Neural cell (in vitro differentiated cells): ENCODE measurements at regions not wholly inside any gene's neighbourhood (a gene's known extent, or its start where the extent isn't known, plus 50 kb on each side); places are given as distances from the start of the nearest gene placed in this dataset.

ENCODE experiments used
- H2AFZ ChIP-seq: fragments of 200-600, 300-800 bp; sonication (generic), shearing (Covaris generic); 2 replicates; pipeline ENCODE4 v1.6.0; 2014; ENCODE audit warnings: low read depth, mild to moderate bottlenecking, antibody characterized with exemption, low read length, moderate library complexity
- H3F3A ChIP-seq: fragments of 200-600 bp; shearing (Covaris generic); 2 replicates; pipeline ENCODE4 v1.6.1; 2016; ENCODE audit warnings: mild to moderate bottlenecking, moderate library complexity, mixed read lengths, antibody characterized with exemption, low read length; ENCODE audit not compliant: insufficient read depth, poor library complexity, severe bottlenecking
- H3K27ac ChIP-seq: fragments of 200-600, 300-800 bp; sonication (generic), shearing (Covaris generic); 2 replicates; pipeline ENCODE4 v1.5.1; 2014; ENCODE audit warnings: mild to moderate bottlenecking, low read length, moderate library complexity
- H3K27me3 ChIP-seq: fragments of 300-800, 200-600 bp; sonication (generic), shearing (Covaris generic); 2 replicates; pipeline ENCODE4 v1.6.0; 2014; ENCODE audit warnings: mild to moderate bottlenecking, low read depth, low read length, moderate library complexity; ENCODE audit not compliant: insufficient read depth
- H3K36me3 ChIP-seq: fragments of 300-800, 200-600 bp; sonication (generic), shearing (Covaris generic); 2 replicates; pipeline ENCODE4 v1.5.1; 2014; ENCODE audit warnings: mild to moderate bottlenecking, antibody characterized with exemption, low read length, moderate library complexity; ENCODE audit not compliant: insufficient read depth
- H3K4me2 ChIP-seq: fragments of 300-800, 200-600 bp; sonication (generic), shearing (Covaris generic); 2 replicates; pipeline ENCODE4 v1.6.0; 2014; ENCODE audit warnings: mild to moderate bottlenecking, low read length
- H3K4me3 ChIP-seq: fragments of 300-800, 200-600 bp; sonication (generic), shearing (Covaris generic); 2 replicates; pipeline ENCODE4 v1.5.1; 2014; ENCODE audit warnings: mild to moderate bottlenecking, low read length, moderate library complexity
- H3K79me2 ChIP-seq: fragments of 200-600 bp; shearing (Covaris generic); replicated peaks from 2 replicates; pipeline ENCODE4 v1.6.0; 2014; ENCODE audit warnings: mild to moderate bottlenecking, low read length, moderate library complexity; ENCODE audit not compliant: insufficient read depth
- H3K9ac ChIP-seq: fragments of 300-800, 200-600 bp; sonication (generic), shearing (Covaris generic); 2 replicates; pipeline ENCODE4 v1.6.1; 2016; ENCODE audit warnings: mild to moderate bottlenecking, low read length, mixed read lengths
- H3K9me2 ChIP-seq: fragments of 200-600 bp; shearing (Covaris generic); 2 replicates; pipeline ENCODE4 v1.6.1; 2016; ENCODE audit warnings: mild to moderate bottlenecking, low read length, mixed read lengths; ENCODE audit not compliant: insufficient read depth
- H3K9me3 ChIP-seq: fragments of 200-600, 300-800 bp; sonication (generic), shearing (Covaris generic); 2 replicates; pipeline ENCODE4 v1.6.1; 2016; ENCODE audit warnings: mild to moderate bottlenecking, mixed run types, low read length, moderate library complexity, mixed read lengths
- H4K20me1 ChIP-seq: fragments of 200-600 bp; shearing (Covaris generic); 2 replicates; pipeline ENCODE4 v1.6.1; 2016; ENCODE audit warnings: mild to moderate bottlenecking, mixed run types; ENCODE audit not compliant: insufficient read depth
- EP300 ChIP-seq: fragments of 450-650 bp; conservative IDR thresholded peaks from 2 replicates; pipeline ENCODE4 v1.6.1; 2014; ENCODE audit warnings: antibody characterized with exemption, mild to moderate bottlenecking, moderate library complexity; ENCODE audit not compliant: poor library complexity, severe bottlenecking
- EZH2 ChIP-seq: fragments of 200-600, 300-800 bp; shearing (Covaris generic), sonication (generic); IDR thresholded peaks from 2 replicates; pipeline ENCODE4 v1.6.1; 2014; ENCODE audit warnings: antibody characterized with exemption, low read length, borderline replicate concordance, mild to moderate bottlenecking; ENCODE audit not compliant: insufficient read depth, poor library complexity, severe bottlenecking
- MXI1 ChIP-seq: fragments of 450-650 bp; conservative IDR thresholded peaks from 2 replicates; pipeline ENCODE4 v1.6.1; 2014; ENCODE audit warnings: antibody characterized with exemption, mild to moderate bottlenecking; ENCODE audit not compliant: poor library complexity, severe bottlenecking
- POLR2AphosphoS5 ChIP-seq: IDR thresholded peaks from 2 replicates; pipeline ENCODE4 v1.6.1; 2012
- RAD21 ChIP-seq: fragments of 450-650 bp; conservative IDR thresholded peaks from 2 replicates; pipeline ENCODE4 v1.6.1; 2014; ENCODE audit warnings: antibody characterized with exemption, mild to moderate bottlenecking, moderate library complexity
- SMC3 ChIP-seq: fragments of 450-650 bp; conservative IDR thresholded peaks from 2 replicates; pipeline ENCODE4 v1.6.1; 2014; ENCODE audit warnings: antibody characterized with exemption, mild to moderate bottlenecking, moderate library complexity; ENCODE audit not compliant: poor library complexity
- TAF1 ChIP-seq: IDR thresholded peaks from 2 replicates; pipeline ENCODE4 v1.6.1; 2012; ENCODE audit warnings: low read depth
- TF ChIP-seq, protein P1 (sequence below): fragments of 450-650 bp; IDR thresholded peaks from 2 replicates; pipeline ENCODE4 v1.5.1; 2014; ENCODE audit warnings: antibody characterized with exemption, mild to moderate bottlenecking, moderate library complexity; ENCODE audit not compliant: poor library complexity, severe bottlenecking
- TF ChIP-seq, protein P2 (sequence below): IDR thresholded peaks from 2 replicates; pipeline ENCODE4 v1.6.1; 2012; ENCODE audit warnings: borderline replicate concordance

DNA sequence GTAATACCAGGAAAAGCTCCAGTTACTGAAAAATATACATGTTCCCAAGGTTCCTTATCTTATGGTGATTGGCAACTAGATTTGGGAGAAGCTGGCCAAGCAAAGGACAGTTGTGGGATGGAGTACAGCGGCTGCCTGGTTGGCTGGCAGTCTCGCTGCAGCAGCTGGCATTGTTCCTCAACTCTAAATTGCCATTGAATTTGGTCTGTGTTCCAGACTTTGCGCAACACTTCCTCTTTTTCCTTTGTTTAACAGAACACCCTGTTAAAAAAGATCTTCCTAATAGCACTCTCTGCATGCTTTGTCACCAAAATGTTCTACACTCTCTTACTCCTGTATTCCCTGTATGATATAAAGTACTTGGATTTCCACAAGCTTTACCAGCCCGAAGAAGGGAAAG, 420.6 kb upstream of the RBMS3 start:
- Histone ChIP-seq H3K9ac (no peak overlapping the region), H3K9me2 (no peaks in the 10 kb centered on the region), H3K4me2 (no peak overlapping the region), H3K27ac (no peak overlapping the region), H3K79me2 (no peaks in the 10 kb centered on the region), H4K20me1 (no peaks in the 10 kb centered on the region), H3F3A (no peaks in the 10 kb centered on the region), H3K4me3 (no peak overlapping the region), H3K36me3 (no peaks in the 10 kb centered on the region), H3K9me3 (no peaks in the 10 kb centered on the region), H3K27me3 (no peaks in the 10 kb centered on the region), H2AFZ (no peak overlapping the region)
- no peak for TF ChIP-seq POLR2AphosphoS5
- no peak for TF ChIP-seq MXI1

DNA sequence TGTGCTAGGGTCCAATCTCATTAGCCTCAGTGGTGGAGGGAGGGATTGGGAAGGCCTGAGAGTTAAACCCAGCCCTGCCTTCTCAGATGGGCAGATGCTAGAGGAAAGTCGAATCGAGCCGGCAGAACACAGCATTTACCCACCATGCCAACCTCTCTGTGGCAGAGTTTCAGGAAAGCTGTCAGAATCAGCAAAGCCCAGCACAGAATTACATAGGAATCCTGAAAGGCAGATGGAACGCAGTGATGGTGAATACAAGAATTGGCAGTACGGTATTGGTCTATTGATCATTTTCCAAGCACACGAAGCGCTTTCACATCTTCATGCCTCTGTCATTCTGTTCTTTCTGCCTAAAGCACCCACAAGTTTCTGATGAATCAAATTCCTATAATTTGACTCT, 417.7 kb upstream of the RBMS3 start:
- H3K9me2 ChIP-seq, result no peaks in the 10 kb centered on the region
- no peak overlapping the region for H3K9ac ChIP-seq
- H3K4me2 ChIP-seq, result no peak overlapping the region
- no peaks in the 10 kb centered on the region for H3K79me2 ChIP-seq
- TF ChIP-seq, protein P1, sequence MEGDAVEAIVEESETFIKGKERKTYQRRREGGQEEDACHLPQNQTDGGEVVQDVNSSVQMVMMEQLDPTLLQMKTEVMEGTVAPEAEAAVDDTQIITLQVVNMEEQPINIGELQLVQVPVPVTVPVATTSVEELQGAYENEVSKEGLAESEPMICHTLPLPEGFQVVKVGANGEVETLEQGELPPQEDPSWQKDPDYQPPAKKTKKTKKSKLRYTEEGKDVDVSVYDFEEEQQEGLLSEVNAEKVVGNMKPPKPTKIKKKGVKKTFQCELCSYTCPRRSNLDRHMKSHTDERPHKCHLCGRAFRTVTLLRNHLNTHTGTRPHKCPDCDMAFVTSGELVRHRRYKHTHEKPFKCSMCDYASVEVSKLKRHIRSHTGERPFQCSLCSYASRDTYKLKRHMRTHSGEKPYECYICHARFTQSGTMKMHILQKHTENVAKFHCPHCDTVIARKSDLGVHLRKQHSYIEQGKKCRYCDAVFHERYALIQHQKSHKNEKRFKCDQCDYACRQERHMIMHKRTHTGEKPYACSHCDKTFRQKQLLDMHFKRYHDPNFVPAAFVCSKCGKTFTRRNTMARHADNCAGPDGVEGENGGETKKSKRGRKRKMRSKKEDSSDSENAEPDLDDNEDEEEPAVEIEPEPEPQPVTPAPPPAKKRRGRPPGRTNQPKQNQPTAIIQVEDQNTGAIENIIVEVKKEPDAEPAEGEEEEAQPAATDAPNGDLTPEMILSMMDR, result no peak
- no peak for TF ChIP-seq POLR2AphosphoS5
- no peak for TF ChIP-seq MXI1
- TF ChIP-seq, protein P2, sequence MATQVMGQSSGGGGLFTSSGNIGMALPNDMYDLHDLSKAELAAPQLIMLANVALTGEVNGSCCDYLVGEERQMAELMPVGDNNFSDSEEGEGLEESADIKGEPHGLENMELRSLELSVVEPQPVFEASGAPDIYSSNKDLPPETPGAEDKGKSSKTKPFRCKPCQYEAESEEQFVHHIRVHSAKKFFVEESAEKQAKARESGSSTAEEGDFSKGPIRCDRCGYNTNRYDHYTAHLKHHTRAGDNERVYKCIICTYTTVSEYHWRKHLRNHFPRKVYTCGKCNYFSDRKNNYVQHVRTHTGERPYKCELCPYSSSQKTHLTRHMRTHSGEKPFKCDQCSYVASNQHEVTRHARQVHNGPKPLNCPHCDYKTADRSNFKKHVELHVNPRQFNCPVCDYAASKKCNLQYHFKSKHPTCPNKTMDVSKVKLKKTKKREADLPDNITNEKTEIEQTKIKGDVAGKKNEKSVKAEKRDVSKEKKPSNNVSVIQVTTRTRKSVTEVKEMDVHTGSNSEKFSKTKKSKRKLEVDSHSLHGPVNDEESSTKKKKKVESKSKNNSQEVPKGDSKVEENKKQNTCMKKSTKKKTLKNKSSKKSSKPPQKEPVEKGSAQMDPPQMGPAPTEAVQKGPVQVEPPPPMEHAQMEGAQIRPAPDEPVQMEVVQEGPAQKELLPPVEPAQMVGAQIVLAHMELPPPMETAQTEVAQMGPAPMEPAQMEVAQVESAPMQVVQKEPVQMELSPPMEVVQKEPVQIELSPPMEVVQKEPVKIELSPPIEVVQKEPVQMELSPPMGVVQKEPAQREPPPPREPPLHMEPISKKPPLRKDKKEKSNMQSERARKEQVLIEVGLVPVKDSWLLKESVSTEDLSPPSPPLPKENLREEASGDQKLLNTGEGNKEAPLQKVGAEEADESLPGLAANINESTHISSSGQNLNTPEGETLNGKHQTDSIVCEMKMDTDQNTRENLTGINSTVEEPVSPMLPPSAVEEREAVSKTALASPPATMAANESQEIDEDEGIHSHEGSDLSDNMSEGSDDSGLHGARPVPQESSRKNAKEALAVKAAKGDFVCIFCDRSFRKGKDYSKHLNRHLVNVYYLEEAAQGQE, result no peak
- no peak for TF ChIP-seq TAF1
- TF ChIP-seq RAD21, result no peak
- TF ChIP-seq EZH2, result no peak
- no peak for TF ChIP-seq SMC3
- no peak for TF ChIP-seq EP300
- H3K4me3 ChIP-seq, result no peak overlapping the region
- H4K20me1 ChIP-seq, result no peaks in the 10 kb centered on the region
- no peak overlapping the region for H3K27ac ChIP-seq
- no peaks in the 10 kb centered on the region for H3F3A ChIP-seq
- no peak overlapping the region for H2AFZ ChIP-seq
- no peaks in the 10 kb centered on the region for H3K9me3 ChIP-seq
- H3K36me3 ChIP-seq, result no peaks in the 10 kb centered on the region
- H3K27me3 ChIP-seq, result no peaks in the 10 kb centered on the region

DNA sequence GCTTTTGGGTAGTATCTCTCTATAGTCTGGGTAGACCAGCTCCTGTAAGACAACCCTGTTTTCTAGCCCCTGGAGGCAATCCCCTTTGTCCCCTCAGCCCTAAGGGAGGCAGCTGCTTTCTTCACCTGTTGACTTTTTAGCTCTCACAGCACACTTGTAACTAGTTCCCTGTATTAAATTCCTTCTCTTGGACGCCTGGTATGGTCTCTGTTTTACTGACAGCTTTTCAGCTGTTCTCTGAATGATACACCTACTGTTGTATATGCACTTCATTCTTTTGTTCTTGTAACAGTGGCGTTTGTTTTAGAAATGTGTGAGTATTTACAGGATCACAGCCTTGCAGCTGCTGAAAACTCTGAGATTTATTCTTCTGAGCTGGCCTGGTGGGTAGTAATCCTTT, 413.0 kb upstream of the RBMS3 start:
- no peak overlapping the region for H3K9ac ChIP-seq
- H3K9me2 ChIP-seq, result no peaks in the 10 kb centered on the region
- no peak overlapping the region for H2AFZ ChIP-seq
- H4K20me1 ChIP-seq, result no peaks in the 10 kb centered on the region
- H3K4me2 ChIP-seq, result no peak overlapping the region
- H3K27ac ChIP-seq, result no peak overlapping the region
- no peaks in the 10 kb centered on the region for H3K36me3 ChIP-seq
- no peak for TF ChIP-seq TAF1
- TF ChIP-seq, protein P2, result no peak
- TF ChIP-seq EP300, result no peak
- no peak for TF ChIP-seq POLR2AphosphoS5
- TF ChIP-seq, protein P1, result no peak
- TF ChIP-seq MXI1, result no peak
- TF ChIP-seq EZH2, result no peak
- TF ChIP-seq RAD21, result no peak
- no peak for TF ChIP-seq SMC3
- H3K9me3 ChIP-seq, result no peaks in the 10 kb centered on the region
- H3K4me3 ChIP-seq, result no peak overlapping the region
- no peaks in the 10 kb centered on the region for H3K27me3 ChIP-seq
- H3F3A ChIP-seq, result no peaks in the 10 kb centered on the region
- H3K79me2 ChIP-seq, result no peaks in the 10 kb centered on the region
